ENCODE measurements at regions not wholly inside any gene's neighbourhood (a gene's known extent, or its start where the extent isn't known, plus 50 kb on each side); places are given as distances from the start of the nearest gene placed in this dataset.
"Not testable (repeated sequence)": the region's sequence is repeated elsewhere in the genome, so short reads cannot be mapped to it uniquely, and the experiment has no call there.

GRCh38 chr3:124140746-124141145, 148.8 kb upstream of the ROPN1 start:
- no peak for DNase-seq

DNA sequence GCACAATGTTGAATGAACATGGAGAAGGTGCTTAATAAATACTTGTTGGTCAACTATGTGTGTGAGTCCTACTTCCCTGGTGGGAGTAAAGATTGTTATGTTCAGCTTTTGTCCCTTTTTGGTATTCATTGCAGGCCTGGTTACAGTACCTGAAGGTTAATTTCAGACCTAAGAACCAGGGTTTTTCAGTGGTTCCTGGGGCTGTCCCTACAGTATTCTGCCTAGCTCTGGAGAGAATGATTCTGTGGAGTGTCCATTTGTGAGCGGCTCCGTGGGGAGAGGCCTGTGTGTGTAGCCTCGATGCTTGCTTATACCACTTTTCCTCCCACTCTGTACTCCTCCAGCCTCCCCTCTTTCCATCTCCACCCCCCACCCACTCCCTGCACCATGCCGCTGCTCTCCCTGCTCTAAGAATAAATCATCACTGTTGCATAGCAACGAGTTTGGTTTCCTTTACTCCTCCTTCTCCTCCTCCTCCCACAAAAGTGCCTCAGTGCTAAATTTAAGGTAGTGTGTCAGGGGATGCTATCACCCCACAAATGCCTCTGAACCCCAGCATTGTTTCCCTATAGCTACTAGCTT, 150.6 kb upstream of the ROPN1 start:
- no peak for DNase-seq

DNA sequence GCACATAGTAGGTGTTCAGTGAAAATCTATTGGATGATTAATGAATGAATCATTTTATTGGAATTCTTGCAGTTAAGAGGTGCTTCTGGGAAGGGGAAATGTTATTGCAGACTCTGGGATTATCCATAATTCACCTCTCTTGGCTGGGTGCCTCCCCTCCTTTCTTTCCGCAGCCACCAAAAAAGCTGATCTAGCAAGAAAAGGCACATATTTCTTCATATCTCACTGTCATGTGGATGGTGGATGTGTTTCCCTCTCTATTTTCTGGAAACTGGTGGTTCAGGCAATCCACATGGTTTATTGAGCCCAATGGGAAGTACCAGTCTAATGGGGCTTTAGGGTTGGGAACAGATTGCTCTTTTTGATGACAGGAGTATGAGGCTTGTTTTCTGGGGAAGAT, 151.1 kb upstream of the ROPN1 start:
- no peak for DNase-seq

DNA sequence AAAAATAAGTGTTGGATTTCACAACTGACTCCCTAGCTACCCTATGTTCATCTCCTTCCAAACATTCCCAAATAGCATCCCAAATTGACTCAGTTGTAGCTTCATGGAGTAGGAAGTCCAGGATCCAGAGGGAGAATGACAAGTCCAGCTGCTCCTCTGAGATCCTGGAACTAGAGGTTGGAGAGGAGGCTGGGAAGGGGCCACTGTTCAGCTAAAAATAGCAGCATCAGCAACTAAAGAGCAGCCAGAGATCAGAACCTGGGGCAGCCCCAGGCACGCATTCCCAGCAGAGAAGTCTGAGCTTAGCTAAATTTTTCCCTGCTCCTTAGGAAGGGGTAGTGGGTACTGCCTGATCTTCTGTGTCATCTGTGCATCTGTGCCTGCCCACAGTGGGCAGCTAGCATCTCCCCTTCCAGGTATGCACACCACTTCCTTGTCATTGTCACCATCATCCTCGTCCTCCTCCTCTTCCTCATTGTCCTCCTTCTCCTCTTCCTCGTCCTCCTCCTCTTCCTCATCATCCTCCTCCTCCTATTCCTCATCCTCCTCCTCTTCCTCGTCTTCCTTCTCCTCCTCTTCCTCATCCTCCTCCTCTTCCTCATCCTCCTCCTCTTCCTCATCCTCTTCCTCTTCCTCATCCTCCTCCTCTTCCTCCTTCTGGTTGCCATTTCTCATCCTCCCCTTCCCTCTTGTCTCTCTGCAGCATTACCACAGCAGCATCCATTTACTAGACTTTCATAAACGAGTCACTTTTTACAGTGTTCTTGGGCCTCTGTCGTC, 152.3 kb upstream of the ROPN1 start:
- no peak for DNase-seq

GRCh38 chr3:124147429-124147828, 155.5 kb upstream of the ROPN1 start:
- no peak for DNase-seq

DNA sequence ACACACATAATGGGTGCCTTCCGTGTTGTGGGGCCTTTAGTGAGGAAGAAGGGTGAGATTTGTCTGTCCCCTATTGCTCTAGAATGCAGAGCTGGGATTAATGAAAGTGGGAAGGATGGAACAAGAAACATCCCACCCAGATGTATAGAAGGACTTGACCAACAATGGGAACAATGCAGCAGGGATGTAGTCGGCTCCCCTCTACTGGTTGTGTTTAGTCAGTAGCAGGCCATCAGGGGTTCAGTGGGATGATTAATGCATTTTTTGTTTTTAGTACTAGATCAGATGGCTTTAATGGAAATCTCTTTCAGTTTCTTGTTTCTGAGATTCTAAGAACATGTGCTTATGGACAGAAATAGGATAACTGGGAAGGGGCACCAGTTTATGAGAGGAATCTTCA, 156.0 kb upstream of the ROPN1 start:
- DNase-seq, result no peak

- DNase-seq, result no peak
Measured at GRCh38 chr3:124149081-124149480, 157.2 kb upstream of the ROPN1 start.

- DNase-seq, result no peak
Measured at GRCh38 chr3:124149771-124150170, 157.8 kb upstream of the ROPN1 start.

DNA sequence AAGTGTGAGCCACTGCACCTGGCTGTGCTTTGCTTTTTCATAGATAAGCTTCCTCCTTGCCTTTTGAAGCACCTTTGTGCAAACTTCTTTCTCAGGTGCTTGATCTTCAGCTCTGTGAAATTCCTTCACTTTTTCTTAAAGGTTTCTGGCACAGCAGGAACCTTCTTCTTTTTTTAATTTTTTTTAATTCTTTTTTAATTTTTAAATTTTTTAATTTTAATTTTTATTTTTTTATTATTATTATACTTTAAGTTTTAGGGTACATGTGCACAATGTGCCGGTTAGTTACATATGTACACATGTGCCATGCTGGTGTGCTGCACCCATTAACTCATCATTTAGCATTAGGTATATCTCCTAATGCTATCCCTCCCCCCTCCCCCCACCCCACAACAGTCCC, 161.0 kb upstream of the ROPN1 start:
- not testable (repeated sequence) for DNase-seq

DNA sequence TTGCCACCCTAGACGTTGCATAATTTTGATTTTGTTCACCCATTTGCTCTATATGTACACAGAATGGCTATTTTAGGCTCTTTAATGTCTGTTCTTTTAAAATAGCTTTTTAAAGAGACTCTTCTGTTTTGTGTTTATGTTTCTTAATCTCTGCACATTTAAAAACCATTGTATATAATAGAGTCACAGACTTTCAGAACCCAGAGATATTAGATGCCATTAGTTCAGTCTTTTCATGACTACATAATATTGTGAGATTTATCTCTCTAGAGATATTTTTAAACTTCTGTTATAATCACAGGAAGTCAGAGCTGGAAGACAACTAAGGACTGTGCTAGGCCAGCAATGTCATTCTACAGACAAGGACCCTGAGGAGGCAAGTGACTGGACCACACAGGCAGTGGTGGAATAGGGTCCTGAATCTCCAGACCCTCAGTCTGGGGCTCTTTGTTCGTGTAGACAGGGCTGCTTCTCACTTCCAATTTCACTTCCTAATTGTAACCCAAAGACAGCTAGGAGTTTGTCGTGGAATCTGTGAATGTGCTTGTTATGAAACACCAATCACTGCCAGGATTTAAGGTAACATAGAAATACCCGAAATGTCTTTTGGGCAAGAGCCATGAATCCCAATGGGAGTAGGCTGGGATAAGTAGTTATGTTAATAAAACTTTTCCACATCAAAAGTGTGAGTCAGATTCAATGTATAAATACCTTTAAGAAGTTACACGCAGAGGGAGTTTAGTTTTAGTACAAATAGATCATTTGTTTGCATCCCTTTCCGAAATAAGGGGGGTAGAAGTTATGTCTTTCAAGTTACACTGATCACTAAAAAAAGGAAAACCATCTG, 165.2 kb upstream of the ROPN1 start:
- no peak for DNase-seq

DNA sequence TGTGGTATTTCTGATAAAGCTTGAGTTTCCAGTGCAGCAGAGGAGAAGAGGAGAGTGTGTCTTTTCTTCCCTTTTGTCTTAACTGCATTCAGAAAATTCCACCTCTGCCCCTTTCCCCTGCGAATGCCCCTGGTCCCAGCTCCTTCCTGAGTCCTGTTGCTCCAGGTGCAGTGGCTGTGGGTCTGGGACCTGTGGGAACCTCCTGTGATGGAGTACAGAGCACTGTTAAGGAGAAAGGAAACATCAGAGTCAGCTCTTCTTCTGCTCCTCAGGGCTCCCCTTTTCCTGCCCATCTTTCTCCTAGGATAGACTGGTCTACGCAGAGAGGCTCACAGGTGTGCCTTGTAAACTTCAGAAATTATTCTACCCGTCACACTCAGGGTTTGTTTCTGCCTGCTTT, 165.8 kb upstream of the ROPN1 start:
- DNase-seq, result no peak

DNA sequence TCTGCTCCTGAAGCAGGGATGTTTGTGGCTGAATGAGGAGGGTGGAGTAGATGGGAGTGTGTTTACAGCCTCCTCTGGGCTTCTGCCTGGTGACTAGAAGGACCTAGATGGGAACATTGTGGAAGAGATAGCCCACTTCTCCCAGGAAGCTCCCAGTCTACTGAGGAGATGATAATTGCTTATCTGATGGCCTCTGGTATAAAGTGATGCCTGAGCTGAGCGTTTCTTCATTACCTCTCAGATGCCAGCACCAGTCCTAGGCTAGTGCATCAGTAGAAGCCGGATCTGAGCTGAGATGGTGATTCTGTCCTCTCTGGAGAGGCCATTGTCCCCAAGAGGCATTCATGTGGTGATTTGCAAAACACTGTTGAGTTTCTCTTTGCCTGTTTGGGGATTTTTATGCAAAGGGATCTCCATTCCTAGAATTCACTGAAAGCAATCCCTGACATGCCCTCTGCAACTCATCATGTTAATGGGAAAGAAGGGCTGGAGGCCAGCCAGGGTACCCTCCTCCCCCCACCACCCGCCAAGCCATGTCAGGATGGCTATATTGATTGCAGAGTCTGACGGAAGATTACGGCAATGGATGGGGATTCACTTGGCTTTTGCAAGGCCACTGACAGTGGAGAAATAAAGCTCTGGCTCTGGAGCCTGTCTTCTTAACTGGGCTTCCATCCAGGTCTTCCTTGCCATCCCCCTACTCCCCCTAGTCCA, 166.4 kb upstream of the ROPN1 start:
- DNase-seq, result no peak

DNA sequence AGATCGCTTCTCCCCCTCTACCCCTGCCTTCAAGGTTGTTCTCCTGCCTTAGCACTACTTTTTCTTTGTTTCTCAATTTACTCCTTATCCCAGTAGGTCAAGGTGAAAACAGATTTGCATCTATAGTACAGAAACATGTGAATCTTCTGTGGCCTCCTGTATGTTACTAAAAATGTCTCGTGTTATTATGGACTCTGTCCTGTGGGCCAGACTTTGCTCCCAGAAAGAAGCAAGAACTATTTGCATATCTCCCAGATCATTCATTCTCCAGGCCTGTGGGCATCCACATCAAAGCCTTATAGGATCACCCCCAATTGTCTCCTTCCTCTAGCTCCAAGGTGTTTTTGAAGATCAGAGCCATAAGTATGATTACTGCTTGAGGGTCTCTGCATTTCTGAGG, 169.5 kb upstream of the ROPN1 start:
- DNase-seq, result no peak

- DNase-seq, result no peak
Measured at GRCh38 chr3:124163689-124164088, 171.8 kb upstream of the ROPN1 start.

GRCh38 chr3:124168271-124168670, 176.3 kb upstream of the ROPN1 start:
- no peak for DNase-seq

- DNase-seq, result no peak
Measured at GRCh38 chr3:124172283-124172682, 180.4 kb upstream of the ROPN1 start.

DNA sequence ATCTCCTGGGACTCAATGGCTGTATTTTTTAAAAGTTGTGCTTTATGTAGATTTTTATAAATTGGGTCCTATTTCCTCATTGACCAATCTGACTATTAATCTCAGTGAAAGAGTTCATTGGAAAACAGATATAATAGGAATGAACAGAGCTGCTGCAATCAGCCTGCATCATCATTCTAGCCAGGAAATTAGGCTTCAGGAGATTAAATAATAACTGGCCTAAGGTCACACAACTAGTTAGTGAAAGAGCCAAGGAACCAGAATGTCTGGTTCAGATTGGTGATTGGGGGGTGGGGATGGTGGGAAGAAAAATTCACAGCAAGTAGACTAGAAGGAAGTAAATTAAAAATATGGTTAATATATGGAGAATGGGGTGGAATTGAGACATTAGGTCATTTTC, 180.9 kb upstream of the ROPN1 start:
- DNase-seq, result no peak

GRCh38 chr3:124174476-124174875, 182.6 kb upstream of the ROPN1 start:
- no peak for DNase-seq

GRCh38 chr3:124174910-124175874, 183.3 kb upstream of the ROPN1 start:
- no peak for DNase-seq

GRCh38 chr3:124177071-124177470, 185.1 kb upstream of the ROPN1 start:
- DNase-seq, result no peak

DNA sequence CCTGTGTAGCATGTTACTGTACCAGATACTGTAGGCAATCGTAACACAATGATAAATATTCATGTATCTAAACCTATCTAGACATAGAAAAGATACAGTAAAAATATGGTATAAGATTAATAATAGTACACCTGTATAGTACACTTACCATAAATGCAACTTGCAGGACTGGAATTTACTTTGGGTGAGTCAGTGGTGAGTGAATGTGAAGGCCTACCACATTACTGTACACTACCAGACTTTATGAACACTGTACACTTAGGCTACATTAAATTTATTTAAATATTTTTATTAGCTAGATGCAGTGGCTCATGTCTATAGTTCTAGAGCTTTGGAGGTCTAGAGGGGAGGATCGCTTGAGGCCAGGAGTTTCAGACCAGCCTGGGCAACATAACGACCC, 186.6 kb upstream of the ROPN1 start:
- no peak for DNase-seq

- no peak for DNase-seq
Measured at GRCh38 chr3:124200407-124200806, 208.5 kb upstream of the ROPN1 start.
